ENCODE measurements at regions not wholly inside any gene's neighbourhood (a gene's known extent, or its start where the extent isn't known, plus 50 kb on each side); places are given as distances from the start of the nearest gene placed in this dataset.

DNA sequence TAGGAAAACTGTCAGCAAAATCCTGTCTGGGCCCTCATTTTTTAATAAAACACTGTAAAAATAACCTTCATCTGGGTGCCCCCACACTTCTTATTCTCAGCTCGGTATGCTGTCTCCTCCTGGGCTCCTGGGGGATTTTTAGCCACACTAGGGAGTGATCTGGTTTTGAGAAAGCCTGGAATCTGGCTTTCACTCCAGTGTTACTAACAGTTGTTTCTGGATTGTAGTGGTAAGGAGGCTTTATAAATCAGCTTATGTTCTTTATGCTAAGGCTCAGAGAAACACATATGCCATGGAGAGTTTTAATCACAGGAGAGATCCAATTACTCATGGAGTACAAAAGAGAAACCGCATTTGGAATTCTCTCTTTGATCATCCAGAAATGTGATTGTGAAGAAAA, 744.3 kb upstream of the SOX11 start:
- intact Hi-C loops (cut with DNase I; ENCODE audit: low total_unique reads): no loop called here
- no peak overlapping the region for H3K4me3 ChIP-seq (ENCODE audit: low read depth, poor library complexity, severe bottlenecking)
- 64 to 67% methylated on average over 2 of the region's 2 CpGs for WGBS, 2 donors
- TF ChIP-seq POLR2A (IDR thresholded peaks at IDR 0.05) (no peak), CTCF (IDR thresholded peaks at IDR 0.05) (no peak)
- no peak for DNase-seq (ENCODE audit: low spot score in 2 of 2)

DNA sequence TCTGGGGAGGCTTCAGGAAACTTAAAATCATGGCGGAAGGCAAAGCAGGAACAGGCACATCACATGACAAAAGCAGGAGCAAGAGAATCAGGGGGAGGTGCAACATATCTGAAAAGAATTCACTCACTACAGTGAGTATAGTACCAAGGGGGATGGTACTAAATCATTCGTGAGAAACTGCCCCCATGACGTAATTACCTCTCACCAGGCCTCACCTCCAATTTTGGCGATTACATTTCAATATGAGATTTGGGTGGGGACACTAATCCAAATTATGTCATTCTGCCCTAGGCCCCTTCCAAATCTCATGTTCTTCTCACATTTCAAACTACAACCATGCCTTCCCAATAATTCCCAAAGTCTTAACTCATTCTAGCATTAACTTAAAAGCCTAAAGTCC, 740.8 kb upstream of the SOX11 start:
- intact Hi-C loops (cut with DNase I; ENCODE audit: low total_unique reads): no loop called here
- no peak for DNase-seq (ENCODE audit: low spot score in 2 of 2)
- 91 to 95% methylated on average over 4 of the region's 4 CpGs for WGBS, 2 donors
- TF ChIP-seq CTCF (IDR thresholded peaks at IDR 0.05): no peak
- no peak for TF ChIP-seq POLR2A (IDR thresholded peaks at IDR 0.05)
- H3K4me3 ChIP-seq (ENCODE audit: low read depth, poor library complexity, severe bottlenecking): no peak overlapping the region

- intact Hi-C loops (cut with DNase I; ENCODE audit: low total_unique reads): no loop called here
- H3K4me3 ChIP-seq (ENCODE audit: low read depth, poor library complexity, severe bottlenecking): no peak overlapping the region
- TF ChIP-seq POLR2A (IDR thresholded peaks at IDR 0.05) (no peak), CTCF (IDR thresholded peaks at IDR 0.05) (no peak)
- DNase-seq (ENCODE audit: low spot score in 2 of 2): no peak
- WGBS, 2 donors: 94 to 95% methylated on average over 1 of the region's 1 CpG
Measured at GRCh38 chr2:4959219-4959618, 733.0 kb upstream of the SOX11 start.

DNA sequence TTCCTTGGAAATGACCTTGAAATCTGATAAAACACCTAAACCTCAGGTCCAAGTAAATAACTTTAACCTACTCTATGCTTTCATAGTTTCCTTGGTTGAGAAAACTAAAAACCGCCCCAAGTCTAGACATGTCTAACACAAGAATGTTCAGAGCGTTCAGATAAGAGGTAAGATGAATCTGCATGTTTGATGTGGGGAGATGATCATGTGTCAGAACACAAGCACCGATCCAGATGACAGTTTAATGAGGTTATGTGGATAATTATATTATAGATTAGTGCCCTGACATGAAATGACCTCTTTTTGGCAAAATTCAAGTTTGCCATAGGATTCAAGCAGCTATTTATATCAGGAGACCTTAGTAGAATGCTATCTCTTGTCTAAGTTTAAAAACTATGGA, 729.8 kb upstream of the SOX11 start:
- 54 to 58% methylated on average over 3 of the region's 3 CpGs for WGBS, 2 donors
- no peak overlapping the region for H3K4me3 ChIP-seq (ENCODE audit: low read depth, poor library complexity, severe bottlenecking)
- TF ChIP-seq POLR2A (IDR thresholded peaks at IDR 0.05) (no peak), CTCF (IDR thresholded peaks at IDR 0.05) (no peak)
- intact Hi-C loops (cut with DNase I; ENCODE audit: low total_unique reads): no loop called here
- no peak for DNase-seq (ENCODE audit: low spot score in 2 of 2)

DNA sequence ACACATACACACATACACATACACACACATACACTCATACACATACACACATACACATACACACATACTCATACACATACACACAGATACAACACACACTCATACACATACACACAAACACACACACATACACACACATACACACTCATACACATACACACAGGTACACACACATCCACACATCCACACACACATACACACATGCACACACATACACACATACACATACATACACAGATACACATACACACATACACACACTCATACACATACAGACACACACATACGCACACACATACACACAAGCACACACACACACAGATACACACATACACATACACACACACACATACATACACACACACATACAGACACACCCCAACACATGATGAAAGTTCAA, 729.1 kb upstream of the SOX11 start:
- intact Hi-C loops (cut with DNase I; ENCODE audit: low total_unique reads): no loop called here
- no peak for DNase-seq (ENCODE audit: low spot score in 2 of 2)
- WGBS, 2 donors: 100% methylated on average over 1 of the region's 1 CpG
- TF ChIP-seq CTCF (IDR thresholded peaks at IDR 0.05) (peak in 1 of 3 donors; percentile 11), POLR2A (IDR thresholded peaks at IDR 0.05) (no peak)
- no peak overlapping the region for H3K4me3 ChIP-seq (ENCODE audit: low read depth, poor library complexity, severe bottlenecking)

GRCh38 chr2:4964001-4964540, 728.1 kb upstream of the SOX11 start:
- 56 to 58% methylated on average over 13 of the region's 13 CpGs for WGBS, 2 donors
- no peak for TF ChIP-seq POLR2A (IDR thresholded peaks at IDR 0.05)
- H3K4me3 ChIP-seq (ENCODE audit: low read depth, poor library complexity, severe bottlenecking): no peak overlapping the region
- no peak for DNase-seq (ENCODE audit: low spot score in 2 of 2)
- intact Hi-C loops (cut with DNase I; ENCODE audit: low total_unique reads): no loop called here

Measured in lower leg skin (tissue), 4 donors.